GM23338 (cell line): ENCODE measurements at regions not wholly inside any gene's neighbourhood (a gene's known extent, or its start where the extent isn't known, plus 50 kb on each side); places are given as distances from the start of the nearest gene placed in this dataset.

Experiments
- CREB1 ChIP-seq: fragments of 250-450 bp; sonication (Bioruptor Pico); IDR thresholded peaks from 2 replicates; pipeline ENCODE4 v1.5.0; 2020; ENCODE audit warnings: low read depth, mild to moderate bottlenecking, moderate library complexity
- CTCF ChIP-seq, 2 experiments: fragments of 200-600 bp in 1 of 2; sonication (generic) in 1 of 2; conservative IDR thresholded peaks; 2 replicates each; pipeline versions ENCODE4 v1.5.1 to v1.6.1; 2016 to 2017; ENCODE audit warnings: antibody characterized with exemption in 2 of 2, low read depth in 2 of 2, mild to moderate bottlenecking in 2 of 2, moderate library complexity in 1 of 2
- EZH2 ChIP-seq: fragments of 200-600 bp; sonication (generic); IDR thresholded peaks from one replicate; pipeline ENCODE4 v1.8.0; 2017; ENCODE audit warnings: antibody characterized with exemption, mild to moderate bottlenecking, low read depth; ENCODE audit not compliant: unreplicated experiment
- EZH2phosphoT487 ChIP-seq: fragments of 200-600 bp; sonication (generic); IDR thresholded peaks from one replicate; pipeline ENCODE4 v1.8.1; 2018; ENCODE audit warnings: antibody characterized with exemption; ENCODE audit not compliant: unreplicated experiment
- JUNB ChIP-seq: IDR thresholded peaks from one replicate; pipeline ENCODE4 v1.6.1; 2016; ENCODE audit warnings: antibody characterized with exemption; ENCODE audit not compliant: unreplicated experiment
- POLR2AphosphoS5 ChIP-seq: IDR thresholded peaks from 2 replicates; pipeline ENCODE4 v1.6.1; 2016; ENCODE audit warnings: antibody characterized with exemption, low read depth
- STAT1 ChIP-seq: IDR thresholded peaks from one replicate; pipeline ENCODE4 v1.6.1; 2016; ENCODE audit warnings: antibody characterized with exemption; ENCODE audit not compliant: unreplicated experiment
- TF ChIP-seq, protein P1 (sequence below): IDR thresholded peaks from one replicate; pipeline ENCODE4 v1.6.1; 2018; ENCODE audit warnings: antibody characterized with exemption; ENCODE audit not compliant: unreplicated experiment

DNA sequence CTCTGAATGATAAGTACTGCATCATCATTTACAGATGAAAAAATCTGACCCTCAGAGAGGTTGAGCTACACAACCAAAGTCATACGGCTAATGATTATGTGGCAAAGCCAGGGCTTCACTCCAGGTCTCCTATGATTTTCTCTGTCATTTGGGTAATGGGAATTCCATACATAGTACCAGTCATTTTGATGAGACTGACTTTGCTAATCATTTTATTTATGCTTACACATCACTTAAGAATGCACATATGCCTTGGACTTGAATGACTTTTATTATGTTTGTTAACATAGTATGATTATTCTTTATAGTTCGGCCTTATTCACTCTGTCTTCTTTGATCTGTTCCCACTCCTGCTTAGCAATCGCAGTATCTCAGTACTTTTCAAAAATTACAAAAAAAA lies 255.1 kb upstream of the GPRIN3 start:
- TF ChIP-seq EZH2phosphoT487 (no peak), EZH2 (no peak), CTCF (conservative IDR thresholded peaks at IDR 0.05; ENCODE audit: low read depth in 2 of 2) (no peak), POLR2AphosphoS5 (no peak), STAT1 (no peak), JUNB (no peak), CREB1 (CRISPR knock-in tag) (no peak)
- TF ChIP-seq, protein P1, sequence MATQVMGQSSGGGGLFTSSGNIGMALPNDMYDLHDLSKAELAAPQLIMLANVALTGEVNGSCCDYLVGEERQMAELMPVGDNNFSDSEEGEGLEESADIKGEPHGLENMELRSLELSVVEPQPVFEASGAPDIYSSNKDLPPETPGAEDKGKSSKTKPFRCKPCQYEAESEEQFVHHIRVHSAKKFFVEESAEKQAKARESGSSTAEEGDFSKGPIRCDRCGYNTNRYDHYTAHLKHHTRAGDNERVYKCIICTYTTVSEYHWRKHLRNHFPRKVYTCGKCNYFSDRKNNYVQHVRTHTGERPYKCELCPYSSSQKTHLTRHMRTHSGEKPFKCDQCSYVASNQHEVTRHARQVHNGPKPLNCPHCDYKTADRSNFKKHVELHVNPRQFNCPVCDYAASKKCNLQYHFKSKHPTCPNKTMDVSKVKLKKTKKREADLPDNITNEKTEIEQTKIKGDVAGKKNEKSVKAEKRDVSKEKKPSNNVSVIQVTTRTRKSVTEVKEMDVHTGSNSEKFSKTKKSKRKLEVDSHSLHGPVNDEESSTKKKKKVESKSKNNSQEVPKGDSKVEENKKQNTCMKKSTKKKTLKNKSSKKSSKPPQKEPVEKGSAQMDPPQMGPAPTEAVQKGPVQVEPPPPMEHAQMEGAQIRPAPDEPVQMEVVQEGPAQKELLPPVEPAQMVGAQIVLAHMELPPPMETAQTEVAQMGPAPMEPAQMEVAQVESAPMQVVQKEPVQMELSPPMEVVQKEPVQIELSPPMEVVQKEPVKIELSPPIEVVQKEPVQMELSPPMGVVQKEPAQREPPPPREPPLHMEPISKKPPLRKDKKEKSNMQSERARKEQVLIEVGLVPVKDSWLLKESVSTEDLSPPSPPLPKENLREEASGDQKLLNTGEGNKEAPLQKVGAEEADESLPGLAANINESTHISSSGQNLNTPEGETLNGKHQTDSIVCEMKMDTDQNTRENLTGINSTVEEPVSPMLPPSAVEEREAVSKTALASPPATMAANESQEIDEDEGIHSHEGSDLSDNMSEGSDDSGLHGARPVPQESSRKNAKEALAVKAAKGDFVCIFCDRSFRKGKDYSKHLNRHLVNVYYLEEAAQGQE = no peak
